Vagina (tissue), 2 donors: ENCODE measurements at regions not wholly inside any gene's neighbourhood (a gene's known extent, or its start where the extent isn't known, plus 50 kb on each side); places are given as distances from the start of the nearest gene placed in this dataset.

ENCODE experiments used
- POLR2A ChIP-seq, 2 donors: fragments of 450-650 bp; IDR thresholded peaks; one replicate each; pipeline ENCODE4 v1.6.1; 2017; ENCODE audit warnings: antibody characterized with exemption in 2 of 2, mild to moderate bottlenecking in 2 of 2, moderate library complexity in 2 of 2
- POLR2AphosphoS5 ChIP-seq, 2 donors: sonication (generic); formaldehyde crosslinking; IDR thresholded peaks; one replicate each; pipeline ENCODE4 v1.9.0; 2017; ENCODE audit warnings: antibody characterized with exemption in 2 of 2, mild to moderate bottlenecking in 2 of 2, low read depth in 1 of 2; ENCODE audit not compliant: insufficient read depth in 1 of 2
- TF ChIP-seq, protein P1 (sequence below), 3 experiments: fragments of 450-650 bp in 2 of 3; fragments of 200-600 bp in 1 of 3; sonication (generic) in 1 of 3; IDR thresholded peaks; one replicate each; pipeline ENCODE4 v1.5.1; 2017 to 2019; ENCODE audit warnings: antibody characterized with exemption in 3 of 3, mild to moderate bottlenecking in 2 of 3, moderate library complexity in 2 of 3

DNA sequence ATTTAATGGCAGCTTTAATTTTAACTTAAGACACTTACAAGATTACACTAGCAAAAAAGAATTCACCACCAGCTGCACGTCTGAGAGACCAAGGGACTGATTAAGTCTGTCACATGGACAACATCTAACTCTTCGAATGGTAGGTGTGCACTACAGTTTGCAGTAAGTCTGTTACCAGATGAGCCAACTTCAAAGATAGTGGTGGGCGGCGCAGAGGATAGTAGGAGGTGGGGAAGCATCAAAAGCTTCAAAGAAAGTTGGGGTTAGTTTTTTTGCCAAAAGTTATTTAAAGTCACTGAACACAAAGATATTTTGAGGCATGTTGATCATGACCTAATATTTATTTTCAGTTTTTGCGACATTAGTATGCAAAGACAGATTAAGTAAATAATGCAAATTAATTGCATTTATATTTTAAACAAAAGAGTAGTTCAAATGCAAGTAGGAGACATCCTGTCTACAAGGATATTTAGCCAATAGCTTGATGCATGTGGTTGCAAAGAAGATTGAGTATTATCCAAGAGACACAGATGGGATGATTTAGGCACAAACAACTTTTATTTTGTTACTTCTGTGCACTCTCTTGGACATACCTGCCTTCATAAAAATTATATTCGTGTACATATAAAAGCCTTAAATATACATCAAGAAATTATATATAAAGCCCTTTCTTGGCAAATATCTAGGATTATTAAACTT, 327.7 kb downstream of the BMP4 start:
- TF ChIP-seq POLR2AphosphoS5 (IDR thresholded peaks at IDR 0.05; ENCODE audit: insufficient read depth in 1 of 2, low read depth in 1 of 2) (no peak), POLR2A (IDR thresholded peaks at IDR 0.05) (no peak)
- TF ChIP-seq, protein P1, sequence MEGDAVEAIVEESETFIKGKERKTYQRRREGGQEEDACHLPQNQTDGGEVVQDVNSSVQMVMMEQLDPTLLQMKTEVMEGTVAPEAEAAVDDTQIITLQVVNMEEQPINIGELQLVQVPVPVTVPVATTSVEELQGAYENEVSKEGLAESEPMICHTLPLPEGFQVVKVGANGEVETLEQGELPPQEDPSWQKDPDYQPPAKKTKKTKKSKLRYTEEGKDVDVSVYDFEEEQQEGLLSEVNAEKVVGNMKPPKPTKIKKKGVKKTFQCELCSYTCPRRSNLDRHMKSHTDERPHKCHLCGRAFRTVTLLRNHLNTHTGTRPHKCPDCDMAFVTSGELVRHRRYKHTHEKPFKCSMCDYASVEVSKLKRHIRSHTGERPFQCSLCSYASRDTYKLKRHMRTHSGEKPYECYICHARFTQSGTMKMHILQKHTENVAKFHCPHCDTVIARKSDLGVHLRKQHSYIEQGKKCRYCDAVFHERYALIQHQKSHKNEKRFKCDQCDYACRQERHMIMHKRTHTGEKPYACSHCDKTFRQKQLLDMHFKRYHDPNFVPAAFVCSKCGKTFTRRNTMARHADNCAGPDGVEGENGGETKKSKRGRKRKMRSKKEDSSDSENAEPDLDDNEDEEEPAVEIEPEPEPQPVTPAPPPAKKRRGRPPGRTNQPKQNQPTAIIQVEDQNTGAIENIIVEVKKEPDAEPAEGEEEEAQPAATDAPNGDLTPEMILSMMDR (IDR thresholded peaks at IDR 0.05), result no peak
